ENCODE measurements at regions not wholly inside any gene's neighbourhood (a gene's known extent, or its start where the extent isn't known, plus 50 kb on each side); places are given as distances from the start of the nearest gene placed in this dataset.

DNA sequence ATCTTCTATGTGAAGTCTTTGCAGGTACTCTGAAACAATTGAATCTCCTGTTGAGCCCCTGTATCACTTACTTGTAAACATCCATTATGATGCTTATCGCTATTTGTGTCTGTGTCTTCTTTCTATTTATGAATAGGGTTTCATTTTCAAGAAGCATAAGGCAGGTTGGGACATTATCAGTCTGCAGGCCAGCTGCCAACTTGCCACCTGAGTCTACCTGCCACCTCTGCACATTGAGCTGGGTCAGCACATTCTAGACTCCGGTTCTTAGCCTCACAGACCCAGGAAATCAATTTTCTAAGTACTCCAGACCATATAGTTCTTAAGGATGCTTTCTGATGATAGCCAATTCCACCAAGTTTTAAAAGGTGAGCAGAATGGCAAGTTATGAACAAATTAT lies 105.7 kb upstream of the MCTP2 start:
- no peak overlapping the region for H3K4me2 ChIP-seq (ENCODE audit: insufficient read depth, low read length)
- no peaks in the 10 kb centered on the region for H3K79me2 ChIP-seq (ENCODE audit: control insufficient read depth, insufficient read depth, low read length)
- no TSS peak for BruUV-seq (replicated peaks)
- H3K27me3 ChIP-seq (ENCODE audit: control insufficient read depth in 2 of 2, insufficient read depth in 2 of 2, low read length in 2 of 2), result no peaks in the 10 kb centered on the region
- H3K27ac ChIP-seq (ENCODE audit: extremely low read depth, low read depth, low read length), result no peak overlapping the region
- no peaks in the 10 kb centered on the region for H3K4me1 ChIP-seq (replicated peaks in 1 of 2; ENCODE audit: control insufficient read depth in 2 of 2, insufficient read depth in 2 of 2, low read length in 2 of 2)
- H3K4me3 ChIP-seq, result no peak overlapping the region
- H3K9me3 ChIP-seq (replicated peaks; ENCODE audit: control insufficient read depth, insufficient read depth, low read depth, low read length), result no peaks in the 10 kb centered on the region
- H3K9me1 ChIP-seq (ENCODE audit: control insufficient read depth, insufficient read depth, low read length), result no peaks in the 10 kb centered on the region
- H3K36me3 ChIP-seq (ENCODE audit: control insufficient read depth, insufficient read depth, low read length), result no peaks in the 10 kb centered on the region
- FAIRE-seq (no peak), DNase-seq (ENCODE audit: extremely low read depth in 1 of 4, low spot score in 3 of 4) (no peak), ATAC-seq (no peak)
- intact Hi-C loops (cut with micrococcal nuclease), result no loop called here
- ChIA-PET CTCF (ENCODE audit: low intra/inter-chr PET ratio) (no interaction called here), POLR2A (no interaction called here)
- no peak overlapping the region for H3K9ac ChIP-seq (ENCODE audit: insufficient read depth in 1 of 2, low read depth in 2 of 2, low read length in 2 of 2)
- no peak overlapping the region for H2AFZ ChIP-seq (ENCODE audit: low read depth, low read length)
- H4K20me1 ChIP-seq (replicated peaks; ENCODE audit: control insufficient read depth, insufficient read depth, low read length), result no peaks in the 10 kb centered on the region
- WGBS (ENCODE audit: insufficient coverage, low coverage, missing lambda C conversion rate), result 0% methylated on average over 2 of the region's 2 CpGs
- in situ Hi-C loops (cut with MboI), result no loop called here
- no peak for TF ChIP-seq SAP30 (IDR thresholded peaks at IDR 0.05; ENCODE audit: borderline replicate concordance, insufficient read depth, low read depth, low read length, poor library complexity, severe bottlenecking)
- no peak for TF ChIP-seq FOXM1 (IDR thresholded peaks at IDR 0.05; ENCODE audit: low read depth)
- TF ChIP-seq FOXM1 (CRISPR knock-in tag; IDR thresholded peaks at IDR 0.05; ENCODE audit: low read depth), result no peak
- TF ChIP-seq POLR2B (IDR thresholded peaks at IDR 0.05; ENCODE audit: low read depth, partially characterized antibody), result no peak
- no peak for TF ChIP-seq KLF1 (tag; IDR thresholded peaks at IDR 0.05)
- TF ChIP-seq TCFL5 (CRISPR knock-in tag; conservative IDR thresholded peaks at IDR 0.05), result no peak
- TF ChIP-seq RBM14 (IDR thresholded peaks at IDR 0.05; ENCODE audit: borderline replicate concordance, insufficient read depth, low read depth, low read length), result no peak
- no peak for TF ChIP-seq AFF4 (CRISPR knock-in tag; IDR thresholded peaks at IDR 0.05)
- no peak for TF ChIP-seq BCOR (IDR thresholded peaks at IDR 0.05)
- TF ChIP-seq JUND (IDR thresholded peaks at IDR 0.05; ENCODE audit: borderline replicate concordance, low read depth, low read length), result no peak
- TF ChIP-seq JUND (tag; IDR thresholded peaks at IDR 0.05; ENCODE audit: borderline replicate concordance, low read depth, low read length), result no peak
- TF ChIP-seq NKRF (IDR thresholded peaks at IDR 0.05; ENCODE audit: borderline replicate concordance), result no peak
- TF ChIP-seq TAF15 (IDR thresholded peaks at IDR 0.05; ENCODE audit: low read depth, low read length), result no peak

All from K562 (cell line).